ENCODE measurements at regions not wholly inside any gene's neighbourhood (a gene's known extent, or its start where the extent isn't known, plus 50 kb on each side); places are given as distances from the start of the nearest gene placed in this dataset.
"Not testable (repeated sequence)": the region's sequence is repeated elsewhere in the genome, so short reads cannot be mapped to it uniquely, and the experiment has no call there.

DNA sequence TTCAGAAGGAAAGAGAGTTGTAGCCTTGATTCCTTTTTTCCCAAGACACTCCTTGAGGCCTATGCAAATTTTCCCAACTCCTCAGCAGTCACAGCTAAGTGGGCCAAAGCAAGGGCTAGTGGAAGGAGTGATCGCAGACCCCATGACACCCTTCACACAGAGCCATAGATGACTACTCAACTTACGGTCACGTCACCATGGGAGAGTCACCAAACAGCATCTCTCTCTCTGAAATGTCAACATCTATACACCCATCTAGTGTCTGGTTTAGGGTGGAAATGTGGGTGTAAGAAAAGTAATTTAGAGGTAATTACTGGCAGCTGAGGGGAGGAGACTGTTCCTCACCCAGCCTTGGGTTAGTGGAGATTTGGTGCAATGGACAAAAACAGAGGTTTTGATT is 109.7 kb upstream of the CRYM start:
- not testable (repeated sequence) for H3K27me3 Mint-ChIP-seq (ENCODE audit: low read depth, unreplicated experiment); H3K9me3 ChIP-seq (ENCODE audit: insufficient read depth, low read depth, low read length); DNase-seq (ENCODE audit: low read depth); H3K9me3 Mint-ChIP-seq (ENCODE audit: unreplicated experiment); H4K20me1 ChIP-seq (ENCODE audit: insufficient read depth, low read length); H3K27ac Mint-ChIP-seq (ENCODE audit: unreplicated experiment); H3K79me2 ChIP-seq (ENCODE audit: insufficient read depth, low read length); H3K4me1 Mint-ChIP-seq (ENCODE audit: low read depth, unreplicated experiment); H3K36me3 ChIP-seq (ENCODE audit: insufficient read depth, low read length); H3K27me3 ChIP-seq (ENCODE audit: insufficient read depth, low read length); H3K36me3 Mint-ChIP-seq (ENCODE audit: low read depth, unreplicated experiment); H3K4me3 ChIP-seq (ENCODE audit: insufficient read depth, low read depth, low read length); H3K4me1 ChIP-seq (ENCODE audit: insufficient read depth, low read length); H3K4me2 ChIP-seq (ENCODE audit: low read length); FAIRE-seq; H2AFZ ChIP-seq (ENCODE audit: low read depth, low read length); H3K4me3 Mint-ChIP-seq (ENCODE audit: unreplicated experiment); H3K27ac ChIP-seq (ENCODE audit: low read depth, low read length); H3K9ac ChIP-seq (ENCODE audit: low read length)

DNA sequence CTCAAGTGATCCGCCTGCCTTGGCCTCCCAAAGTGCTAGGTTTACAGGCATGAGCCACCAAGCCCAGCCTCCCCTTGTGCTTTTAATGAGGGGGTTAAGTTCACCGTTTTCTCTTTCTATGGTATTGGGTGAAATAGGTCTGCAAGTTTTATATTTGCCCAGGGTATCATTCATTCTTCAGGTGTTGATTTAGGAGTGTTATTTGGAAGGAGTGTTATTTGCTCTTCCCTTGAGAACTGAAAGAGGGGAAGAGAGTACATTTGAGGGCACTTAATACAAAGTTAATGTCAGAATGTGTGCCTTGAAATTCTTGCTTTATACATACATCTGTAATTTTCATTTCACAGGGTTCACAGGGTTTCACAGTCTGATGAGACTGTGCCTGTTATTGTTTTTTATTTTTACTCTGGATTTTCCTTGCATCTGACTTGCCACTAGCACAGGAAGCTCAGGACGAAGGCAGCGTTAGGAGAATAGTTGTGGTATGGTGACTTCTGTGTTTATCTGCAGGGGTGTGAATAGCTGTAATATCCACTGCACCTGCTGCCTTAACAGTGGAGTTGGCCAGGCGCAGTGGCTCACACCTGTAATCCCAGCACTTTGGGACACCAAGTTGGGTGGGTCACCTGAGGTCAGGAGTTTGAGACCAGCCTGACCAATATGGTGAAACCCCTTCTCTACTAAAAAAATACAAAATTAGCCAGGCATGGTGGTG is 108.3 kb upstream of the CRYM start:
- H3K36me3 Mint-ChIP-seq (ENCODE audit: low read depth, unreplicated experiment); DNase-seq (ENCODE audit: low read depth); H3K9ac ChIP-seq (ENCODE audit: low read length); H3K4me3 ChIP-seq (ENCODE audit: insufficient read depth, low read depth, low read length); H3K27me3 ChIP-seq (ENCODE audit: insufficient read depth, low read length); H3K27ac Mint-ChIP-seq (ENCODE audit: unreplicated experiment); H3K36me3 ChIP-seq (ENCODE audit: insufficient read depth, low read length); H3K79me2 ChIP-seq (ENCODE audit: insufficient read depth, low read length); H2AFZ ChIP-seq (ENCODE audit: low read depth, low read length); H3K4me2 ChIP-seq (ENCODE audit: low read length); H3K27me3 Mint-ChIP-seq (ENCODE audit: low read depth, unreplicated experiment); H3K9me3 Mint-ChIP-seq (ENCODE audit: unreplicated experiment); H3K4me1 ChIP-seq (ENCODE audit: insufficient read depth, low read length); H3K4me3 Mint-ChIP-seq (ENCODE audit: unreplicated experiment); FAIRE-seq; H4K20me1 ChIP-seq (ENCODE audit: insufficient read depth, low read length); H3K9me3 ChIP-seq (ENCODE audit: insufficient read depth, low read depth, low read length); H3K27ac ChIP-seq (ENCODE audit: low read depth, low read length); H3K4me1 Mint-ChIP-seq (ENCODE audit: low read depth, unreplicated experiment): not testable (repeated sequence)

DNA sequence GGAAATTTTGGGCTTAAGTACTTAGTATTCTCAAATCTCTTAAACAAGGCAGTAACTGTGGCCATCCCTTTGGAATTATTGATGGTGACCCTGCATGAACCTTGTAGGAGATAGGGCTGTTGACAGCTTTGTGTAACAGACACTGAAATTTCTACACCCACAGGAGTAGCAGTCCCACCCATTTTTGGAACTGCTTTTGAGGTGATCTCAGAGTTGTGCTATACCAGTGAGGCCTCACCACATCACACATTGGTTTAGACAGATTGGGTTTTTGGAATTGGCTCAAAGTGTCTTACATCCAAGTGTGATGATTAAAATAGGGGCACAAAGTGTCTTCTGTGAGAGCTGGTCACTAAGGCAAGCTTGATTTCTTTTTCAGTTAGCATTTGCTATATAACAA is 105.6 kb upstream of the CRYM start:
- DNase-seq (ENCODE audit: low read depth); H4K20me1 ChIP-seq (ENCODE audit: insufficient read depth, low read length); H3K36me3 ChIP-seq (ENCODE audit: insufficient read depth, low read length); H3K79me2 ChIP-seq (ENCODE audit: insufficient read depth, low read length); H3K9me3 ChIP-seq (ENCODE audit: insufficient read depth, low read depth, low read length); H3K9ac ChIP-seq (ENCODE audit: low read length); H3K27me3 Mint-ChIP-seq (ENCODE audit: low read depth, unreplicated experiment); H3K27me3 ChIP-seq (ENCODE audit: insufficient read depth, low read length); H3K4me3 Mint-ChIP-seq (ENCODE audit: unreplicated experiment); H3K9me3 Mint-ChIP-seq (ENCODE audit: unreplicated experiment); H3K4me1 ChIP-seq (ENCODE audit: insufficient read depth, low read length); H3K4me2 ChIP-seq (ENCODE audit: low read length); FAIRE-seq; H3K27ac Mint-ChIP-seq (ENCODE audit: unreplicated experiment); H3K4me1 Mint-ChIP-seq (ENCODE audit: low read depth, unreplicated experiment); H3K27ac ChIP-seq (ENCODE audit: low read depth, low read length); H3K36me3 Mint-ChIP-seq (ENCODE audit: low read depth, unreplicated experiment); H2AFZ ChIP-seq (ENCODE audit: low read depth, low read length); H3K4me3 ChIP-seq (ENCODE audit: insufficient read depth, low read depth, low read length): not testable (repeated sequence)

DNA sequence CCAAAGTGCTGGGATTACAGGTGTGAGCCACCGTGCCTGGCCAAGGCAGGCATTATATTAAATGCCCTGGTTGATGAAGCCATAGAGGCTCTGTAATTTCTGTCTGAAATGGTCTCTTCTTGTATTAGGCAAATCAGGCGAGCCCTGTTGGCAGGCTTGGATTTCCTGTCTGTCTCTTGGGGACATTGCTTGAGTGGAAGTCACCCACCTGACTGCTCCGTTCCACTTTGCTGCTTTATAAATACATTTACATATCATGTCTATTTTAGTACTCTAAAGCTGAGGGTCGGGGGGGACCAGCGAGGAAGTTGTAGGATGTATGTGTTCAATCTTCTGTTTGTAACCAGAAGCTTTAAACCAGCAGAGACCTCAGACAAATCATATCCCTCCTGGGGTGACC is 101.6 kb upstream of the CRYM start:
- H3K9me3 Mint-ChIP-seq (ENCODE audit: unreplicated experiment); H3K9me3 ChIP-seq (ENCODE audit: insufficient read depth, low read depth, low read length); H3K9ac ChIP-seq (ENCODE audit: low read length); H4K20me1 ChIP-seq (ENCODE audit: insufficient read depth, low read length); H2AFZ ChIP-seq (ENCODE audit: low read depth, low read length); H3K27me3 ChIP-seq (ENCODE audit: insufficient read depth, low read length); H3K4me2 ChIP-seq (ENCODE audit: low read length); H3K36me3 ChIP-seq (ENCODE audit: insufficient read depth, low read length); H3K4me3 ChIP-seq (ENCODE audit: insufficient read depth, low read depth, low read length); H3K27ac ChIP-seq (ENCODE audit: low read depth, low read length); H3K4me1 ChIP-seq (ENCODE audit: insufficient read depth, low read length); H3K27ac Mint-ChIP-seq (ENCODE audit: unreplicated experiment); H3K4me3 Mint-ChIP-seq (ENCODE audit: unreplicated experiment); H3K4me1 Mint-ChIP-seq (ENCODE audit: low read depth, unreplicated experiment); H3K27me3 Mint-ChIP-seq (ENCODE audit: low read depth, unreplicated experiment); H3K36me3 Mint-ChIP-seq (ENCODE audit: low read depth, unreplicated experiment); DNase-seq (ENCODE audit: low read depth); H3K79me2 ChIP-seq (ENCODE audit: insufficient read depth, low read length); FAIRE-seq: not testable (repeated sequence)

DNA sequence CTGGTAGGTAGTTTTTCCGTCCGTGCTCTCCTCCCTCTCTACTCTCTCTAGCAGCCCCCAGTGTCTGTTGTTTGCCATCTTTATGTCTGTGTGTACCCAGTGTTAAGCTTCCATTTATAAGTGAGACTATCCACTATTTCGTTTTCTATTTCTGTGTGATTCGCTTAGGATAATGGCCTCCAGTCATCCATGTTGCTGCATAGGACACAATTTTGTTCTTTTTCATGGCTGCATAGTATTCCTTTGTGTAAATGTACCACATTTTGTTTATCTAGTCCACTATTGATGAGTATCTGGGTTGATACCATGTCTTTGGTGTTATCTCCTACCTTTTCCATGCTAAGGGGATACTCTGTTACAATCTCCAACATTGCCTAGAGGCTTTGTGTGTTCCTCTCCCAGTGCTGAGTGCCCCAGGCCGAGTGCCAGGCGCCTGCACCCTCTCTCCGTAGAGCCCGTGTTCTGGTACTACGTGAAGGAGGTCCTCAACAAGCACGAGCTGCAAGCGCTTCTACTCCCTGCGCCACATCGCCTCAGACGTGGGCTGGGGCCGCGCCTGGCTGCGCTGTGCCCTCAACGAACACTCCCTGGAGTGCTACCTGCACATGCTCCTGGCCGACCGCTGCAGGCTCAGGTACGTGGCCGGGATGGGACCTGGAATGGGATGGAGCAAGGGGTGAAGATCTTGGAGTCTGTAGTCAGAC is 98.3 kb upstream of the CRYM start:
- H3K27ac Mint-ChIP-seq (ENCODE audit: unreplicated experiment); H3K27me3 Mint-ChIP-seq (ENCODE audit: low read depth, unreplicated experiment); H3K4me3 Mint-ChIP-seq (ENCODE audit: unreplicated experiment); H3K9me3 Mint-ChIP-seq (ENCODE audit: unreplicated experiment); H3K9ac ChIP-seq (ENCODE audit: low read length); FAIRE-seq; H3K27me3 ChIP-seq (ENCODE audit: insufficient read depth, low read length); H3K4me2 ChIP-seq (ENCODE audit: low read length); H3K36me3 Mint-ChIP-seq (ENCODE audit: low read depth, unreplicated experiment); H2AFZ ChIP-seq (ENCODE audit: low read depth, low read length); H3K4me1 Mint-ChIP-seq (ENCODE audit: low read depth, unreplicated experiment); H3K27ac ChIP-seq (ENCODE audit: low read depth, low read length); H3K4me3 ChIP-seq (ENCODE audit: insufficient read depth, low read depth, low read length); H3K79me2 ChIP-seq (ENCODE audit: insufficient read depth, low read length); H3K4me1 ChIP-seq (ENCODE audit: insufficient read depth, low read length); DNase-seq (ENCODE audit: low read depth); H3K36me3 ChIP-seq (ENCODE audit: insufficient read depth, low read length); H3K9me3 ChIP-seq (ENCODE audit: insufficient read depth, low read depth, low read length); H4K20me1 ChIP-seq (ENCODE audit: insufficient read depth, low read length): not testable (repeated sequence)

DNA sequence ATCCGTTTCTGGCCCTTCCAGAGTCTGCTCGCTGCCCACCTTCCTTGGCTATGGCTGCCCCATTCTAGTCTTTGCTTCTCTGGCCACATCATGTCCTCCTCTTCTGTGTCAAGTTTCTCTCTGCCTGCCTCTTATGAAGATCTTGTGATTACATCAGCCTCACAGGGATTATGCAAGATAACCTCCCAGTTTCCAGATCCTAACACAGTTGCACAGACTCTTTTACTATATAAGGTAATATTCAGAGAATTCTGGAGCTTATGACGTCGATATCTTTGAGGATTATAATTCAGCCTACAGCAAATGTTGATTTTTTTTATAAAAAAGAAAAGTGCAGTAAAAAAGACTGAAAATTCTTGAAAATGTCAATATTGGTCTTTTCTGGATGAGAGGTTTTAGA is 97.2 kb upstream of the CRYM start:
- not testable (repeated sequence) for DNase-seq (ENCODE audit: low read depth); H4K20me1 ChIP-seq (ENCODE audit: insufficient read depth, low read length); H3K4me1 Mint-ChIP-seq (ENCODE audit: low read depth, unreplicated experiment); H3K27ac Mint-ChIP-seq (ENCODE audit: unreplicated experiment); H3K9me3 Mint-ChIP-seq (ENCODE audit: unreplicated experiment); FAIRE-seq; H3K27me3 Mint-ChIP-seq (ENCODE audit: low read depth, unreplicated experiment); H3K36me3 Mint-ChIP-seq (ENCODE audit: low read depth, unreplicated experiment); H3K4me1 ChIP-seq (ENCODE audit: insufficient read depth, low read length); H2AFZ ChIP-seq (ENCODE audit: low read depth, low read length); H3K9me3 ChIP-seq (ENCODE audit: insufficient read depth, low read depth, low read length); H3K4me3 ChIP-seq (ENCODE audit: insufficient read depth, low read depth, low read length); H3K36me3 ChIP-seq (ENCODE audit: insufficient read depth, low read length); H3K9ac ChIP-seq (ENCODE audit: low read length); H3K4me2 ChIP-seq (ENCODE audit: low read length); H3K27ac ChIP-seq (ENCODE audit: low read depth, low read length); H3K79me2 ChIP-seq (ENCODE audit: insufficient read depth, low read length); H3K4me3 Mint-ChIP-seq (ENCODE audit: unreplicated experiment); H3K27me3 ChIP-seq (ENCODE audit: insufficient read depth, low read length)
